ENCODE measurements at regions not wholly inside any gene's neighbourhood (a gene's known extent, or its start where the extent isn't known, plus 50 kb on each side); places are given as distances from the start of the nearest gene placed in this dataset.

GRCh38 chr20:58054082-58054779 is 174.2 kb downstream of the ANKRD60 start:
- Histone ChIP-seq H4K8ac (ENCODE audit: low read depth, low read length) (no peak overlapping the region), H2BK120ac (ENCODE audit: insufficient read depth, low read length, poor library complexity) (no peak overlapping the region), H3K27ac (ENCODE audit: low read depth, low read length) (no peak overlapping the region), H3K4me1 (ENCODE audit: control insufficient read depth in 1 of 2, insufficient read depth in 2 of 2, low read length in 2 of 2) (peaks cover 0 to 4% of the 10 kb centered on the region in 2 experiments), H3K79me1 (ENCODE audit: low read length) (no peaks in the 10 kb centered on the region), H3K4ac (ENCODE audit: low read depth, low read length) (no peak overlapping the region), H3K23ac (ENCODE audit: low read length) (no peak overlapping the region), H3K18ac (ENCODE audit: low read length) (no peak overlapping the region), H4K91ac (ENCODE audit: low read depth, low read length) (no peak overlapping the region), H2AK5ac (ENCODE audit: low read length) (no peak overlapping the region), H3K79me2 (ENCODE audit: control insufficient read depth, insufficient read depth, low read length, poor library complexity) (no peaks in the 10 kb centered on the region), H2AFZ (ENCODE audit: insufficient read depth, low read length, poor library complexity) (no peak overlapping the region), H3K36me3 (ENCODE audit: control insufficient read depth in 1 of 2, insufficient read depth in 2 of 2, low read length in 2 of 2) (no peaks in the 10 kb centered on the region), H3K9ac (ENCODE audit: low read length) (no peak overlapping the region), H3K9me3 (ENCODE audit: insufficient read depth, low read depth, low read length) (no peaks in the 10 kb centered on the region), H3K4me3 (ENCODE audit: low read depth, low read length) (no peak overlapping the region), H2BK12ac (ENCODE audit: low read length) (no peak overlapping the region), H4K12ac (ENCODE audit: low read depth, low read length) (no peak overlapping the region), H3K27me3 (ENCODE audit: insufficient read depth, low read length) (no peaks in the 10 kb centered on the region), H2BK5ac (ENCODE audit: low read depth, low read length, poor library complexity) (no peak overlapping the region), H3K14ac (ENCODE audit: low read length) (no peak overlapping the region), H3K4me2 (ENCODE audit: low read length) (no peak overlapping the region)
- no peak for DNase-seq
- no CpG with 5 or more reads among the region's 6 CpGs for WGBS (ENCODE audit: extremely low coverage, insufficient coverage, insufficient read length)

- no peak overlapping the region for H3K18ac ChIP-seq (ENCODE audit: low read length)
- DNase-seq, result no peak
- no peaks in the 10 kb centered on the region for H3K27me3 ChIP-seq (ENCODE audit: insufficient read depth, low read length)
- H2BK5ac ChIP-seq (ENCODE audit: low read depth, low read length, poor library complexity), result no peak overlapping the region
- H3K36me3 ChIP-seq (ENCODE audit: control insufficient read depth in 1 of 2, insufficient read depth in 2 of 2, low read length in 2 of 2), result no peaks in the 10 kb centered on the region
- no peak overlapping the region for H3K27ac ChIP-seq (ENCODE audit: low read depth, low read length)
- no peak overlapping the region for H2AFZ ChIP-seq (ENCODE audit: insufficient read depth, low read length, poor library complexity)
- no peak overlapping the region for H3K14ac ChIP-seq (ENCODE audit: low read length)
- no peaks in the 10 kb centered on the region for H3K79me1 ChIP-seq (ENCODE audit: low read length)
- H4K12ac ChIP-seq (ENCODE audit: low read depth, low read length), result no peak overlapping the region
- no peak overlapping the region for H4K91ac ChIP-seq (ENCODE audit: low read depth, low read length)
- H3K9ac ChIP-seq (ENCODE audit: low read length), result no peak overlapping the region
- H3K4me3 ChIP-seq (ENCODE audit: low read depth, low read length), result no peak overlapping the region
- H3K23ac ChIP-seq (ENCODE audit: low read length), result no peak overlapping the region
- no CpG with 5 or more reads among the region's 10 CpGs for WGBS (ENCODE audit: extremely low coverage, insufficient coverage, insufficient read length)
- H3K79me2 ChIP-seq (ENCODE audit: control insufficient read depth, insufficient read depth, low read length, poor library complexity), result no peaks in the 10 kb centered on the region
- no peak overlapping the region for H2AK5ac ChIP-seq (ENCODE audit: low read length)
- H4K8ac ChIP-seq (ENCODE audit: low read depth, low read length), result no peak overlapping the region
- no peaks in the 10 kb centered on the region for H3K9me3 ChIP-seq (ENCODE audit: insufficient read depth, low read depth, low read length)
- peaks cover 0 to 4% of the 10 kb centered on the region in 2 experiments for H3K4me1 ChIP-seq (ENCODE audit: control insufficient read depth in 1 of 2, insufficient read depth in 2 of 2, low read length in 2 of 2)
- H3K4ac ChIP-seq (ENCODE audit: low read depth, low read length), result no peak overlapping the region
- no peak overlapping the region for H2BK120ac ChIP-seq (ENCODE audit: insufficient read depth, low read length, poor library complexity)
- no peak overlapping the region for H3K4me2 ChIP-seq (ENCODE audit: low read length)
- H2BK12ac ChIP-seq (ENCODE audit: low read length), result no peak overlapping the region
Measured at GRCh38 chr20:58053391-58054055, 174.9 kb downstream of the ANKRD60 start.

- no peak overlapping the region for H3K27ac ChIP-seq (ENCODE audit: low read depth, low read length)
- no peak overlapping the region for H3K4ac ChIP-seq (ENCODE audit: low read depth, low read length)
- no peak overlapping the region for H2AK5ac ChIP-seq (ENCODE audit: low read length)
- H2AFZ ChIP-seq (ENCODE audit: insufficient read depth, low read length, poor library complexity), result no peak overlapping the region
- H3K27me3 ChIP-seq (ENCODE audit: insufficient read depth, low read length), result no peaks in the 10 kb centered on the region
- H3K4me1 ChIP-seq (ENCODE audit: control insufficient read depth in 1 of 2, insufficient read depth in 2 of 2, low read length in 2 of 2), result peaks cover 0 to 4% of the 10 kb centered on the region in 2 experiments
- H2BK12ac ChIP-seq (ENCODE audit: low read length), result no peak overlapping the region
- no peak overlapping the region for H3K4me3 ChIP-seq (ENCODE audit: low read depth, low read length)
- no peaks in the 10 kb centered on the region for H3K36me3 ChIP-seq (ENCODE audit: control insufficient read depth in 1 of 2, insufficient read depth in 2 of 2, low read length in 2 of 2)
- no peak overlapping the region for H3K9ac ChIP-seq (ENCODE audit: low read length)
- no peaks in the 10 kb centered on the region for H3K79me1 ChIP-seq (ENCODE audit: low read length)
- no peak overlapping the region for H3K14ac ChIP-seq (ENCODE audit: low read length)
- no peaks in the 10 kb centered on the region for H3K79me2 ChIP-seq (ENCODE audit: control insufficient read depth, insufficient read depth, low read length, poor library complexity)
- no peaks in the 10 kb centered on the region for H3K9me3 ChIP-seq (ENCODE audit: insufficient read depth, low read depth, low read length)
- H3K4me2 ChIP-seq (ENCODE audit: low read length), result no peak overlapping the region
- H3K18ac ChIP-seq (ENCODE audit: low read length), result no peak overlapping the region
- no peak overlapping the region for H4K12ac ChIP-seq (ENCODE audit: low read depth, low read length)
- no peak overlapping the region for H3K23ac ChIP-seq (ENCODE audit: low read length)
- no peak overlapping the region for H2BK5ac ChIP-seq (ENCODE audit: low read depth, low read length, poor library complexity)
- DNase-seq, result no peak
- WGBS (ENCODE audit: extremely low coverage, insufficient coverage, insufficient read length), result no CpG with 5 or more reads among the region's 1 CpG
- no peak overlapping the region for H2BK120ac ChIP-seq (ENCODE audit: insufficient read depth, low read length, poor library complexity)
- no peak overlapping the region for H4K91ac ChIP-seq (ENCODE audit: low read depth, low read length)
- H4K8ac ChIP-seq (ENCODE audit: low read depth, low read length), result no peak overlapping the region
Measured at GRCh38 chr20:58051367-58051766, 177.1 kb downstream of the ANKRD60 start.

GRCh38 chr20:58048096-58048702 is 180.3 kb downstream of the ANKRD60 start:
- Histone ChIP-seq H2AFZ (ENCODE audit: insufficient read depth, low read length, poor library complexity) (no peak overlapping the region), H3K18ac (ENCODE audit: low read length) (no peak overlapping the region), H3K14ac (ENCODE audit: low read length) (no peak overlapping the region), H2BK120ac (ENCODE audit: insufficient read depth, low read length, poor library complexity) (no peak overlapping the region), H3K4me2 (ENCODE audit: low read length) (no peak overlapping the region), H3K27me3 (ENCODE audit: insufficient read depth, low read length) (no peaks in the 10 kb centered on the region), H2BK5ac (ENCODE audit: low read depth, low read length, poor library complexity) (no peak overlapping the region), H4K91ac (ENCODE audit: low read depth, low read length) (no peak overlapping the region), H3K4me1 (ENCODE audit: control insufficient read depth in 1 of 2, insufficient read depth in 2 of 2, low read length in 2 of 2) (no peaks in the 10 kb centered on the region), H2AK5ac (ENCODE audit: low read length) (no peak overlapping the region), H3K4me3 (ENCODE audit: low read depth, low read length) (no peak overlapping the region), H3K9me3 (ENCODE audit: insufficient read depth, low read depth, low read length) (no peaks in the 10 kb centered on the region), H3K27ac (ENCODE audit: low read depth, low read length) (no peak overlapping the region), H3K36me3 (ENCODE audit: control insufficient read depth in 1 of 2, insufficient read depth in 2 of 2, low read length in 2 of 2) (no peaks in the 10 kb centered on the region), H4K12ac (ENCODE audit: low read depth, low read length) (no peak overlapping the region), H3K9ac (ENCODE audit: low read length) (no peak overlapping the region), H3K79me1 (ENCODE audit: low read length) (no peaks in the 10 kb centered on the region), H4K8ac (ENCODE audit: low read depth, low read length) (no peak overlapping the region), H3K4ac (ENCODE audit: low read depth, low read length) (no peak overlapping the region), H3K79me2 (ENCODE audit: control insufficient read depth, insufficient read depth, low read length, poor library complexity) (no peaks in the 10 kb centered on the region), H3K23ac (ENCODE audit: low read length) (no peak overlapping the region), H2BK12ac (ENCODE audit: low read length) (no peak overlapping the region)
- WGBS (ENCODE audit: extremely low coverage, insufficient coverage, insufficient read length), result no CpG with 5 or more reads among the region's 3 CpGs
- peak in 1 of 2 donors; percentile 54 for DNase-seq
